CD14-positive monocyte (primary cell): ENCODE measurements at regions not wholly inside any gene's neighbourhood (a gene's known extent, or its start where the extent isn't known, plus 50 kb on each side); places are given as distances from the start of the nearest gene placed in this dataset.

ENCODE experiments used
- DNase-seq, 3 donors: peaks; one replicate each; pipeline ENCODE4 v3.0.0-alpha.2; 2011 to 2022
- H2AFZ ChIP-seq: 2 replicates; pipeline ENCODE4 v1.6.0; 2012; ENCODE audit warnings: mild to moderate bottlenecking, low read depth, low read length, inconsistent platforms; ENCODE audit not compliant: insufficient read depth, poor library complexity, severe bottlenecking
- H3K27ac ChIP-seq, 2 donors: 1 replicate in 1 of 2; 2 replicates in 1 of 2; pipeline ENCODE4 v1.5.1; 2012 to 2013; ENCODE audit warnings: low read length in 2 of 2, control low read depth in 1 of 2, inconsistent platforms in 1 of 2, low read depth in 1 of 2, mild to moderate bottlenecking in 1 of 2
- H3K27me3 ChIP-seq, 2 donors: one replicate each; pipeline versions ENCODE4 v1.6.0 to v1.6.1; 2011 to 2013; ENCODE audit warnings: low read length in 2 of 2; ENCODE audit not compliant: control insufficient read depth in 2 of 2, insufficient read depth in 2 of 2
- H3K36me3 ChIP-seq, 2 donors: replicated peaks in 1 of 2; 1 replicate in 1 of 2; 2 replicates in 1 of 2; pipeline versions ENCODE4 v1.5.1 to v1.6.1; 2012 to 2013; ENCODE audit warnings: low read length in 2 of 2, control low read depth in 1 of 2, inconsistent platforms in 1 of 2, mild to moderate bottlenecking in 1 of 2; ENCODE audit not compliant: insufficient read depth in 2 of 2, control insufficient read depth in 1 of 2
- H3K4me1 ChIP-seq, 2 donors: 1 replicate in 1 of 2; 2 replicates in 1 of 2; pipeline versions ENCODE4 v1.5.1 to v1.6.1; 2012 to 2013; ENCODE audit warnings: low read length in 2 of 2, control low read depth in 1 of 2, inconsistent platforms in 1 of 2, mild to moderate bottlenecking in 1 of 2, moderate library complexity in 1 of 2; ENCODE audit not compliant: insufficient read depth in 2 of 2, control insufficient read depth in 1 of 2
- H3K4me2 ChIP-seq: replicated peaks from 2 replicates; pipeline ENCODE3; 2012; ENCODE audit warnings: low read length, moderate library complexity, mild to moderate bottlenecking; ENCODE audit not compliant: poor library complexity, severe bottlenecking; ENCODE audit errors: extremely low read depth
- H3K4me3 ChIP-seq, 3 experiments: fragments of 200-600 bp in 1 of 3; sonication (generic) in 1 of 3; replicated peaks in 1 of 3; 1 replicate in 2 of 3; 2 replicates in 1 of 3; pipeline ENCODE4 v1.5.1; 2011 to 2013; ENCODE audit warnings: low read length in 3 of 3, mild to moderate bottlenecking in 3 of 3, control low read depth in 2 of 3, low read depth in 2 of 3, inconsistent platforms in 1 of 3, moderate library complexity in 1 of 3
- H3K79me2 ChIP-seq: 2 replicates; pipeline ENCODE4 v1.6.0; 2012; ENCODE audit warnings: mild to moderate bottlenecking, control low read depth, inconsistent platforms, low read length, moderate library complexity; ENCODE audit not compliant: insufficient read depth
- H3K9ac ChIP-seq: 2 replicates; pipeline ENCODE4 v1.6.0; 2017; ENCODE audit warnings: low read length, mild to moderate bottlenecking; ENCODE audit not compliant: insufficient read depth, poor library complexity, severe bottlenecking
- H3K9me3 ChIP-seq, 2 donors: replicated peaks in 1 of 2; 1 replicate in 1 of 2; 2 replicates in 1 of 2; pipeline versions ENCODE4 v1.5.1 to v1.6.1; 2012 to 2013; ENCODE audit warnings: low read length in 2 of 2, control low read depth in 1 of 2; ENCODE audit not compliant: control insufficient read depth in 1 of 2, insufficient read depth in 1 of 2
- H4K20me1 ChIP-seq: 2 replicates; pipeline ENCODE4 v1.6.0; 2012; ENCODE audit warnings: mild to moderate bottlenecking, low read length, control low read depth, moderate library complexity; ENCODE audit not compliant: insufficient read depth
- H3K27ac Mint-ChIP-seq, 7 donors: one replicate each; pipeline ENCODE4 v1.8.0; 2020; ENCODE audit warnings: mild to moderate bottlenecking in 7 of 7, mixed read lengths in 7 of 7, moderate library complexity in 6 of 7, inconsistent platforms in 2 of 7
- H3K27me3 Mint-ChIP-seq, 3 donors: one replicate each; pipeline ENCODE4 v1.8.0; 2021 to 2022; ENCODE audit warnings: low read depth in 3 of 3, mild to moderate bottlenecking in 3 of 3, mixed read lengths in 3 of 3, moderate library complexity in 3 of 3, inconsistent platforms in 1 of 3
- H3K36me3 Mint-ChIP-seq, 2 donors: one replicate each; pipeline ENCODE4 v1.8.0; 2020; ENCODE audit warnings: mixed read lengths in 2 of 2, inconsistent platforms in 1 of 2, mild to moderate bottlenecking in 1 of 2
- H3K4me1 Mint-ChIP-seq: one replicate; pipeline ENCODE4 v1.8.0; 2020; ENCODE audit warnings: mild to moderate bottlenecking, mixed read lengths
- H3K4me3 Mint-ChIP-seq, 2 donors: one replicate each; pipeline ENCODE4 v1.8.0; 2020; ENCODE audit warnings: mild to moderate bottlenecking in 2 of 2, mixed read lengths in 2 of 2, moderate library complexity in 1 of 2
- H3K9me3 Mint-ChIP-seq, 7 donors: one replicate each; pipeline ENCODE4 v1.8.0; 2020 to 2022; ENCODE audit warnings: mixed read lengths in 7 of 7, mild to moderate bottlenecking in 6 of 7, moderate library complexity in 6 of 7, inconsistent platforms in 2 of 7
- WGBS: methylation state at CpG from one replicate; pipeline ENCODE4 v1.1.5; 2013; ENCODE audit warnings: missing lambda C conversion rate; ENCODE audit not compliant: insufficient coverage; 5-methylcytosine and 5-hydroxymethylcytosine counted together
- intact Hi-C, 2 donors: fragments of 100-400 bp; cut with micrococcal nuclease; formaldehyde crosslinking; loops; one replicate each; pipeline versions ENCODE4 v1.15.0 to v1.15.1; 2023
- TF ChIP-seq, protein P1 (sequence below): fragments of 200-600 bp; IDR thresholded peaks from one replicate; pipeline ENCODE4 v1.8.0; 2022; ENCODE audit warnings: antibody characterized with exemption, mild to moderate bottlenecking

DNA sequence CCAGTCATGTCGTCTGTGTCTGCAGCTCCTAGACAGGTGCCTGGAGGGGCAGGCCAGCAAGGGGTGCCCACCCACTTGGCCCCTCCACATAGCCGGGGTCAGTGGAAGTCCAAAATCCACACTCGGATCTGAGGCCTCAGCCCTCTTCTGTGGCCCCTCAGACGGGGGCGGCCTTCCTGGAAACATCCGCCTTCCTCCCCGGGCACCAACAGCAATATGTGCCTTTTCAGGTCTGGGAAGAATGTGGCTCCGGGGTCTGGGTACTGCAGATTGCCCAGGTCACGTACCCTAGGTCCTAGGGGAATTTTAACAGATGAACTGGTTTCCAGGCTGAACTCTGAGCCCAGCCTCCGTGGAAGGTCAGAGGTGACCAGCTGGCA is 208.6 kb downstream of the CTTN start:
- Histone ChIP-seq H3K27me3 (no peaks in the 10 kb centered on the region), H3K4me3 (no peak overlapping the region), H3K36me3 (no peaks in the 10 kb centered on the region), H3K4me2 (no peak overlapping the region), H4K20me1 (no peaks in the 10 kb centered on the region), H3K79me2 (no peaks in the 10 kb centered on the region), H3K4me1 (peaks cover 10 to 11% of the 10 kb centered on the region in 2 donors), H2AFZ (no peak overlapping the region), H3K9ac (no peak overlapping the region), H3K9me3 (no peaks in the 10 kb centered on the region), H3K27ac (no peak overlapping the region)
- no peak for DNase-seq
- 84% methylated on average over 10 of the region's 10 CpGs for WGBS
- Mint-ChIP-seq H3K27ac (no peak overlapping the region), H3K4me1 (peaks cover 20% of the 10 kb centered on the region), H3K27me3 (peaks cover 7 to 10% (median 8%) of the 10 kb centered on the region in 3 donors), H3K9me3 (no peaks in the 10 kb centered on the region), H3K36me3 (no peaks in the 10 kb centered on the region), H3K4me3 (no peak overlapping the region)
- TF ChIP-seq, protein P1, sequence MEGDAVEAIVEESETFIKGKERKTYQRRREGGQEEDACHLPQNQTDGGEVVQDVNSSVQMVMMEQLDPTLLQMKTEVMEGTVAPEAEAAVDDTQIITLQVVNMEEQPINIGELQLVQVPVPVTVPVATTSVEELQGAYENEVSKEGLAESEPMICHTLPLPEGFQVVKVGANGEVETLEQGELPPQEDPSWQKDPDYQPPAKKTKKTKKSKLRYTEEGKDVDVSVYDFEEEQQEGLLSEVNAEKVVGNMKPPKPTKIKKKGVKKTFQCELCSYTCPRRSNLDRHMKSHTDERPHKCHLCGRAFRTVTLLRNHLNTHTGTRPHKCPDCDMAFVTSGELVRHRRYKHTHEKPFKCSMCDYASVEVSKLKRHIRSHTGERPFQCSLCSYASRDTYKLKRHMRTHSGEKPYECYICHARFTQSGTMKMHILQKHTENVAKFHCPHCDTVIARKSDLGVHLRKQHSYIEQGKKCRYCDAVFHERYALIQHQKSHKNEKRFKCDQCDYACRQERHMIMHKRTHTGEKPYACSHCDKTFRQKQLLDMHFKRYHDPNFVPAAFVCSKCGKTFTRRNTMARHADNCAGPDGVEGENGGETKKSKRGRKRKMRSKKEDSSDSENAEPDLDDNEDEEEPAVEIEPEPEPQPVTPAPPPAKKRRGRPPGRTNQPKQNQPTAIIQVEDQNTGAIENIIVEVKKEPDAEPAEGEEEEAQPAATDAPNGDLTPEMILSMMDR: no peak
- intact Hi-C loops: no loop called here

DNA sequence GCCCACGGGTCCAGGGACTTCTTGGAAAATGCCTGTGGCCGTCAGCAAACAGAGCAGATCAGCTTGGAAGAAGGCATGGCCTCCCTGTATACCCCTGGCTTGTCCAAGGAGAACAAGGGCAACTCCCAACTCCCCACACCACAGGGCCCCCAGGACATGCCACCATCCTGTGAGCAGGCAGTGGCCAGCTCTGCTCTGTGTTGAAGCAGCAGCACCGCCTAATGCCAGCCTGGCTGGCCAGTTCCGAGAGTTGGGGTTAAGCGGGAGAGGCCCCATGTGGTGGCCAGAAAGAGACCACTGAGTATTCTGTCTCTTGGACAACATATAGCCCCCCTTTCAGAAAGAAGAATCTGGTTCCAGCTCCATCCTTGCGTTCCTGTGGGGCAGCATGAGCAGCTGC is 209.2 kb downstream of the CTTN start:
- Histone ChIP-seq H3K27me3 (no peaks in the 10 kb centered on the region), H3K79me2 (no peaks in the 10 kb centered on the region), H3K27ac (no peak overlapping the region), H3K4me2 (no peak overlapping the region), H2AFZ (no peak overlapping the region), H3K9ac (no peak overlapping the region), H3K4me1 (peaks cover 10 to 11% of the 10 kb centered on the region in 2 donors), H4K20me1 (no peaks in the 10 kb centered on the region), H3K4me3 (no peak overlapping the region), H3K9me3 (no peaks in the 10 kb centered on the region), H3K36me3 (no peaks in the 10 kb centered on the region)
- intact Hi-C loops: no loop called here
- no peak overlapping the region for H3K4me3 Mint-ChIP-seq
- no peak for DNase-seq
- H3K36me3 Mint-ChIP-seq: no peaks in the 10 kb centered on the region
- no peaks in the 10 kb centered on the region for H3K9me3 Mint-ChIP-seq
- TF ChIP-seq, protein P1: no peak
- WGBS: 90% methylated on average over 6 of the region's 6 CpGs
- peaks cover 7 to 13% (median 9%) of the 10 kb centered on the region in 3 donors for H3K27me3 Mint-ChIP-seq
- no peak overlapping the region for H3K27ac Mint-ChIP-seq
- peaks cover 20% of the 10 kb centered on the region for H3K4me1 Mint-ChIP-seq
